ENCODE measurements at regions not wholly inside any gene's neighbourhood (a gene's known extent, or its start where the extent isn't known, plus 50 kb on each side); places are given as distances from the start of the nearest gene placed in this dataset.

- POLR2A ChIA-PET (ENCODE audit: low non-redundant PET): no interaction called here
- H3K27me3 ChIP-seq (replicated peaks; ENCODE audit: insufficient read depth, low read depth, low read length, poor library complexity): no peaks in the 10 kb centered on the region
- no peak for TF ChIP-seq CTCF (conservative IDR thresholded peaks at IDR 0.05; ENCODE audit: low read depth, low read length)
- TF ChIP-seq EZH2 (IDR thresholded peaks at IDR 0.05; ENCODE audit: borderline replicate concordance, low read depth, low read length, poor library complexity, severe bottlenecking): no peak
- DNase-seq (ENCODE audit: low spot score): no peak
- CTCF ChIA-PET: no interaction called here
- H3K9me3 ChIP-seq (ENCODE audit: low read depth, low read length, poor library complexity, severe bottlenecking): peaks cover 32% of the 10 kb centered on the region
- no peaks in the 10 kb centered on the region for H3K4me1 ChIP-seq (ENCODE audit: insufficient read depth, low read length, poor library complexity, severe bottlenecking)
- intact Hi-C loops (cut with micrococcal nuclease; ENCODE audit: unreplicated experiment): no loop called here
- BruUV-seq (replicated peaks): no TSS peak
- H3K27ac ChIP-seq (ENCODE audit: low read depth, low read length, poor library complexity, severe bottlenecking): no peak overlapping the region
- H3K4me3 ChIP-seq (ENCODE audit: low read depth, low read length, poor library complexity, severe bottlenecking): no peak overlapping the region
- no peaks in the 10 kb centered on the region for H3K36me3 ChIP-seq (ENCODE audit: insufficient read depth, low read length, poor library complexity, severe bottlenecking)
These were observed 560.2 kb downstream of the UQCRFS1 start for GRCh38 chr19:28652765-28653164.

DNA sequence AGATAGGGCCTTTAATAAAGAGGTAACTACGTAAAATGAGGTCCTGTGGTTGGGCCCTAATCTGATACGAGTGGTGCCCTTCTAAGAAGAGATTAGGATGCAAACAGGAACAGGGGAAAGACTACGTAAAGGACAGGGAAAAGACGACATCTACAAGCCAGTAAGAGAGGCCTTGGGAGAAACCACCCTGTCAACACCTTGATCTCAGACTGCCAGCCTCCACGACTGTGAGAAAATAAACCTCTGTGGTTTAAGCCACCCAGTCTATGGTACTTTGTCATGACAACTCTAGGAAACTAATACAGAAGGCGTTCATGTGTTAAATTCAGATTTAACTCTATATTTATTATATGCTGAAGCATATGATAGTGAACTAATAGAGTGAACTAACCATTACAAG, 566.3 kb downstream of the UQCRFS1 start:
- Histone ChIP-seq H3K4me3 (ENCODE audit: low read depth, low read length, poor library complexity, severe bottlenecking) (no peak overlapping the region), H3K9me3 (ENCODE audit: low read depth, low read length, poor library complexity, severe bottlenecking) (peaks cover 19% of the 10 kb centered on the region), H3K4me1 (ENCODE audit: insufficient read depth, low read length, poor library complexity, severe bottlenecking) (no peaks in the 10 kb centered on the region), H3K27ac (ENCODE audit: low read depth, low read length, poor library complexity, severe bottlenecking) (no peak overlapping the region), H3K36me3 (ENCODE audit: insufficient read depth, low read length, poor library complexity, severe bottlenecking) (no peaks in the 10 kb centered on the region), H3K27me3 (replicated peaks; ENCODE audit: insufficient read depth, low read depth, low read length, poor library complexity) (no peaks in the 10 kb centered on the region)
- intact Hi-C loops (cut with micrococcal nuclease; ENCODE audit: unreplicated experiment): no loop called here
- TF ChIP-seq CTCF (conservative IDR thresholded peaks at IDR 0.05; ENCODE audit: low read depth, low read length) (no peak), EZH2 (IDR thresholded peaks at IDR 0.05; ENCODE audit: borderline replicate concordance, low read depth, low read length, poor library complexity, severe bottlenecking) (no peak)
- no peak for DNase-seq (ENCODE audit: low spot score)
- ChIA-PET CTCF (no interaction called here), POLR2A (ENCODE audit: low non-redundant PET) (no interaction called here)
- no TSS peak for BruUV-seq (replicated peaks)

- no peak for TF ChIP-seq CTCF (conservative IDR thresholded peaks at IDR 0.05; ENCODE audit: low read depth, low read length)
- Histone ChIP-seq H3K4me1 (ENCODE audit: insufficient read depth, low read length, poor library complexity, severe bottlenecking) (no peaks in the 10 kb centered on the region), H3K27ac (ENCODE audit: low read depth, low read length, poor library complexity, severe bottlenecking) (no peak overlapping the region), H3K27me3 (replicated peaks; ENCODE audit: insufficient read depth, low read depth, low read length, poor library complexity) (no peaks in the 10 kb centered on the region), H3K4me3 (ENCODE audit: low read depth, low read length, poor library complexity, severe bottlenecking) (no peak overlapping the region), H3K36me3 (ENCODE audit: insufficient read depth, low read length, poor library complexity, severe bottlenecking) (no peaks in the 10 kb centered on the region), H3K9me3 (ENCODE audit: low read depth, low read length, poor library complexity, severe bottlenecking) (peaks cover 8% of the 10 kb centered on the region)
- no TSS peak for BruUV-seq (replicated peaks)
- ChIA-PET CTCF (no interaction called here), POLR2A (ENCODE audit: low non-redundant PET) (no interaction called here)
- intact Hi-C loops (cut with micrococcal nuclease; ENCODE audit: unreplicated experiment): no loop called here
- no peak for DNase-seq (ENCODE audit: low spot score)
These were observed 568.7 kb downstream of the UQCRFS1 start for GRCh38 chr19:28644169-28644775.
